Activated naive CD8-positive, alpha-beta T cell (primary cell): ENCODE measurements at regions not wholly inside any gene's neighbourhood (a gene's known extent, or its start where the extent isn't known, plus 50 kb on each side); places are given as distances from the start of the nearest gene placed in this dataset.

Experiments used
- H3K27ac Mint-ChIP-seq: one replicate; pipeline ENCODE4 v1.8.0; 2021; ENCODE audit warnings: mixed read lengths
- H3K27me3 Mint-ChIP-seq: one replicate; pipeline ENCODE4 v1.8.0; 2021; ENCODE audit warnings: mixed read lengths
- H3K36me3 Mint-ChIP-seq: one replicate; pipeline ENCODE4 v1.8.0; 2021; ENCODE audit warnings: mixed read lengths
- H3K4me1 Mint-ChIP-seq: one replicate; pipeline ENCODE4 v1.8.0; 2021; ENCODE audit warnings: low read depth, mixed read lengths
- H3K4me3 Mint-ChIP-seq: one replicate; pipeline ENCODE4 v1.8.0; 2021; ENCODE audit warnings: mild to moderate bottlenecking, mixed read lengths
- H3K9me3 Mint-ChIP-seq: one replicate; pipeline ENCODE4 v1.8.0; 2021; ENCODE audit warnings: low read depth, mixed read lengths

- H3K27ac Mint-ChIP-seq, result no peak overlapping the region
- H3K4me1 Mint-ChIP-seq, result no peaks in the 10 kb centered on the region
- no peaks in the 10 kb centered on the region for H3K9me3 Mint-ChIP-seq
- H3K27me3 Mint-ChIP-seq, result no peaks in the 10 kb centered on the region
- no peaks in the 10 kb centered on the region for H3K36me3 Mint-ChIP-seq
- no peak overlapping the region for H3K4me3 Mint-ChIP-seq
Measured at GRCh38 chrX:40502688-40503087, 78.1 kb upstream of the ATP6AP2 start.

GRCh38 chrX:40501164-40501855 is 79.5 kb upstream of the ATP6AP2 start:
- Mint-ChIP-seq H3K27ac (no peak overlapping the region), H3K27me3 (no peaks in the 10 kb centered on the region), H3K9me3 (no peaks in the 10 kb centered on the region), H3K4me1 (no peaks in the 10 kb centered on the region), H3K4me3 (no peak overlapping the region), H3K36me3 (no peaks in the 10 kb centered on the region)

- H3K4me3 Mint-ChIP-seq, result no peak overlapping the region
- no peak overlapping the region for H3K27ac Mint-ChIP-seq
- no peaks in the 10 kb centered on the region for H3K27me3 Mint-ChIP-seq
- no peaks in the 10 kb centered on the region for H3K36me3 Mint-ChIP-seq
- H3K4me1 Mint-ChIP-seq, result no peaks in the 10 kb centered on the region
- H3K9me3 Mint-ChIP-seq, result no peaks in the 10 kb centered on the region
Measured at GRCh38 chrX:40496728-40497127, 84.0 kb upstream of the ATP6AP2 start.

GRCh38 chrX:40495659-40496058 is 85.1 kb upstream of the ATP6AP2 start:
- H3K27me3 Mint-ChIP-seq, result no peaks in the 10 kb centered on the region
- H3K4me3 Mint-ChIP-seq, result no peak overlapping the region
- no peaks in the 10 kb centered on the region for H3K9me3 Mint-ChIP-seq
- H3K27ac Mint-ChIP-seq, result no peak overlapping the region
- no peaks in the 10 kb centered on the region for H3K4me1 Mint-ChIP-seq
- no peaks in the 10 kb centered on the region for H3K36me3 Mint-ChIP-seq

GRCh38 chrX:40494005-40494404 is 86.8 kb upstream of the ATP6AP2 start:
- no peaks in the 10 kb centered on the region for H3K27me3 Mint-ChIP-seq
- no peak overlapping the region for H3K27ac Mint-ChIP-seq
- no peaks in the 10 kb centered on the region for H3K4me1 Mint-ChIP-seq
- H3K36me3 Mint-ChIP-seq, result no peaks in the 10 kb centered on the region
- no peak overlapping the region for H3K4me3 Mint-ChIP-seq
- no peaks in the 10 kb centered on the region for H3K9me3 Mint-ChIP-seq

GRCh38 chrX:40488296-40488695 is 92.5 kb upstream of the ATP6AP2 start:
- Mint-ChIP-seq H3K36me3 (no peaks in the 10 kb centered on the region), H3K4me3 (no peak overlapping the region), H3K9me3 (no peaks in the 10 kb centered on the region), H3K27me3 (no peaks in the 10 kb centered on the region), H3K4me1 (peaks cover 2% of the 10 kb centered on the region), H3K27ac (no peak overlapping the region)

- H3K36me3 Mint-ChIP-seq, result no peaks in the 10 kb centered on the region
- no peak overlapping the region for H3K27ac Mint-ChIP-seq
- H3K4me3 Mint-ChIP-seq, result no peak overlapping the region
- no peaks in the 10 kb centered on the region for H3K27me3 Mint-ChIP-seq
- no peaks in the 10 kb centered on the region for H3K9me3 Mint-ChIP-seq
- H3K4me1 Mint-ChIP-seq, result peaks cover 2% of the 10 kb centered on the region
Measured at GRCh38 chrX:40485973-40486372, 94.8 kb upstream of the ATP6AP2 start.

GRCh38 chrX:40485102-40485826 is 95.5 kb upstream of the ATP6AP2 start:
- Mint-ChIP-seq H3K27ac (no peak overlapping the region), H3K4me1 (peaks cover 2% of the 10 kb centered on the region), H3K4me3 (no peak overlapping the region), H3K9me3 (no peaks in the 10 kb centered on the region), H3K27me3 (no peaks in the 10 kb centered on the region), H3K36me3 (no peaks in the 10 kb centered on the region)

- Mint-ChIP-seq H3K4me1 (peaks cover 2% of the 10 kb centered on the region), H3K4me3 (no peak overlapping the region), H3K9me3 (no peaks in the 10 kb centered on the region), H3K36me3 (no peaks in the 10 kb centered on the region), H3K27me3 (no peaks in the 10 kb centered on the region), H3K27ac (no peak overlapping the region)
Measured at GRCh38 chrX:40484408-40485091, 96.2 kb upstream of the ATP6AP2 start.

DNA sequence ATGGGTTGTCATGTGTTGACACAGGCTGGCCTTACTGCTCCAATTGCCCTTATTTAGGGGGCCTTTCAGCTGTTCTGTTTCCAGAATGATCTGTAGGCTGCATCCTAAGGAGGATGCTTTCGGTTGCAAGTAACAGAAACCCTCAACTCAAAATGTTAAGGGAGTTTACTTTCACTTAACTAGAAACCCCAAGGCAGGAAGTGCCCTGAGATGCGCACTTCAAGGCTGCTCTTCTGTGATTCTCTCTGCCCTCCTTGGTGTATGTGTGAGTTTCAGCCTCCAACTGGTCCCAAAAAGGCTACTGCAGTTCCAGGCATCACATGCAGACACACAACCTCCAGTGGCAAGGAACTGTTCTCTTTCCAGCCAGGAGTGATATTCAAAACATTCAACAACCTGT is 97.3 kb upstream of the ATP6AP2 start:
- H3K9me3 Mint-ChIP-seq, result no peaks in the 10 kb centered on the region
- H3K4me1 Mint-ChIP-seq, result peaks cover 7% of the 10 kb centered on the region
- no peak overlapping the region for H3K4me3 Mint-ChIP-seq
- no peaks in the 10 kb centered on the region for H3K27me3 Mint-ChIP-seq
- H3K36me3 Mint-ChIP-seq, result no peaks in the 10 kb centered on the region
- H3K27ac Mint-ChIP-seq, result no peak overlapping the region

DNA sequence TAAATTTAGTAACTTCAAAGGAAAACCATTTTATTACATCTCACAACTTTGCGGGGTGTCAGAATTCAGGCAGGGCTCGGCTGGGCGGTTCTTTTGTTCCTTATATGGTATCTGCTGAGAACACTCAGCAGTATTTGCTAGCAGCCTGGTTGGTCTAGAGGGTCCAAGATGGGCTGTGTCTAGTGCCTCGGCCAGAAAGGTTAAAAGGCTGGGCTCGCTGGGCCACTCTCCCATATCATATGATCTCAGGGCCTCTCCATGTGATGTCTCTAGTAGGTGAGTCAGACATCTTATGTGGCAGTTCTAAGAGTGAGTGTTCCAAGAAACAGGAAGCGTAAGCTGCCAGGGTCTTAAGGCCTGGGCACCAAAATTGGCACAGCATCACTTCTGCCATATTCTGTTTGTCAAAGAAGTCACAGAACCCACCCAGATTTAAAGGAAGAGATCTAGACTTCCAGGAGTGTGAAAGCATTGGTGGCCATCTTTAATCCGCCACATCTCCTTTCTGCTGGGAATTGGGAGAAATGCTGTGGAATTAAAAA is 100.9 kb upstream of the ATP6AP2 start:
- no peaks in the 10 kb centered on the region for H3K36me3 Mint-ChIP-seq
- H3K4me3 Mint-ChIP-seq, result no peak overlapping the region
- no peaks in the 10 kb centered on the region for H3K9me3 Mint-ChIP-seq

GRCh38 chrX:40478474-40479065 is 102.2 kb upstream of the ATP6AP2 start:
- no peak overlapping the region for H3K4me3 Mint-ChIP-seq
- H3K27ac Mint-ChIP-seq, result no peak overlapping the region
- no peaks in the 10 kb centered on the region for H3K36me3 Mint-ChIP-seq
- H3K27me3 Mint-ChIP-seq, result no peaks in the 10 kb centered on the region
- no peaks in the 10 kb centered on the region for H3K9me3 Mint-ChIP-seq
- peaks cover 18% of the 10 kb centered on the region for H3K4me1 Mint-ChIP-seq

More for the DNA sequence above, 100.9 kb upstream of the ATP6AP2 start:
- Mint-ChIP-seq H3K27me3 (no peaks in the 10 kb centered on the region), H3K27ac (no peak overlapping the region), H3K4me1 (peaks cover 17% of the 10 kb centered on the region)

GRCh38 chrX:40476958-40477357 is 103.8 kb upstream of the ATP6AP2 start:
- Mint-ChIP-seq H3K9me3 (no peaks in the 10 kb centered on the region), H3K27me3 (no peaks in the 10 kb centered on the region), H3K4me1 (peaks cover 28% of the 10 kb centered on the region), H3K4me3 (no peak overlapping the region), H3K27ac (no peak overlapping the region), H3K36me3 (no peaks in the 10 kb centered on the region)

GRCh38 chrX:40474645-40475044 is 106.1 kb upstream of the ATP6AP2 start:
- Mint-ChIP-seq H3K9me3 (no peaks in the 10 kb centered on the region), H3K4me3 (no peak overlapping the region), H3K27ac (no peak overlapping the region), H3K36me3 (no peaks in the 10 kb centered on the region), H3K27me3 (no peaks in the 10 kb centered on the region), H3K4me1 (peaks cover 32% of the 10 kb centered on the region)

GRCh38 chrX:40474205-40474626 is 106.6 kb upstream of the ATP6AP2 start:
- Mint-ChIP-seq H3K4me1 (peaks cover 31% of the 10 kb centered on the region), H3K27ac (no peak overlapping the region), H3K27me3 (no peaks in the 10 kb centered on the region), H3K4me3 (no peak overlapping the region), H3K9me3 (no peaks in the 10 kb centered on the region), H3K36me3 (no peaks in the 10 kb centered on the region)
